DMS114 treated with DMSO at 0.1 percent for 48 hours (cell line): ENCODE measurements at regions not wholly inside any gene's neighbourhood (a gene's known extent, or its start where the extent isn't known, plus 50 kb on each side); places are given as distances from the start of the nearest gene placed in this dataset.

Experiments used
- DNase-seq: peaks from one replicate; lab custom pipeline; 2025; ENCODE audit not compliant: unreplicated experiment; lab: John Stamatoyannopoulos, UW

GRCh38 chr20:60266177-60266823 lies 308.1 kb downstream of the CDH26 start:
- DNase-seq, result no peak

- no peak for DNase-seq
These were observed 310.3 kb downstream of the CDH26 start for GRCh38 chr20:60268491-60268890.

GRCh38 chr20:60269573-60270162 lies 311.4 kb downstream of the CDH26 start:
- DNase-seq, result no peak

- no peak for DNase-seq
These were observed 312.1 kb downstream of the CDH26 start for GRCh38 chr20:60270341-60270740.

GRCh38 chr20:60271597-60271996 lies 313.4 kb downstream of the CDH26 start:
- DNase-seq, result no peak

GRCh38 chr20:60272790-60273189 lies 314.6 kb downstream of the CDH26 start:
- no peak for DNase-seq

- no peak for DNase-seq
These were observed 316.5 kb downstream of the CDH26 start for GRCh38 chr20:60274717-60275116.

- DNase-seq, result no peak
These were observed 323.1 kb downstream of the CDH26 start for GRCh38 chr20:60281295-60281694.

- no peak for DNase-seq
These were observed 325.1 kb downstream of the CDH26 start for GRCh38 chr20:60283281-60283680.

GRCh38 chr20:60286764-60287163 lies 328.5 kb downstream of the CDH26 start:
- no peak for DNase-seq

- DNase-seq, result no peak
These were observed 330.7 kb downstream of the CDH26 start for GRCh38 chr20:60288945-60289344.

GRCh38 chr20:60292001-60292520 lies 333.8 kb downstream of the CDH26 start:
- no peak for DNase-seq

- DNase-seq, result no peak
These were observed 336.4 kb downstream of the CDH26 start for GRCh38 chr20:60294632-60295031.

GRCh38 chr20:60295214-60295613 lies 337.0 kb downstream of the CDH26 start:
- no peak for DNase-seq

- DNase-seq, result no peak
These were observed 339.4 kb downstream of the CDH26 start for GRCh38 chr20:60297649-60298048.

- no peak for DNase-seq
These were observed 340.4 kb downstream of the CDH26 start for GRCh38 chr20:60298647-60299046.

GRCh38 chr20:60299951-60300350 lies 341.7 kb downstream of the CDH26 start:
- DNase-seq, result no peak

GRCh38 chr20:60300374-60300773 lies 342.2 kb downstream of the CDH26 start:
- no peak for DNase-seq

GRCh38 chr20:60302875-60303274 lies 344.7 kb downstream of the CDH26 start:
- DNase-seq, result no peak

- no peak for DNase-seq
These were observed 345.9 kb downstream of the CDH26 start for GRCh38 chr20:60304026-60304590.

GRCh38 chr20:60304931-60305330 lies 346.7 kb downstream of the CDH26 start:
- no peak for DNase-seq

GRCh38 chr20:60306105-60306504 lies 347.9 kb downstream of the CDH26 start:
- no peak for DNase-seq
